ENCODE measurements at regions not wholly inside any gene's neighbourhood (a gene's known extent, or its start where the extent isn't known, plus 50 kb on each side); places are given as distances from the start of the nearest gene placed in this dataset.
A peak's percentile ranks its signal among the peaks of the same experiment; 100 is the strongest.
"Not testable (repeated sequence)": the region's sequence is repeated elsewhere in the genome, so short reads cannot be mapped to it uniquely, and the experiment has no call there.

DNA sequence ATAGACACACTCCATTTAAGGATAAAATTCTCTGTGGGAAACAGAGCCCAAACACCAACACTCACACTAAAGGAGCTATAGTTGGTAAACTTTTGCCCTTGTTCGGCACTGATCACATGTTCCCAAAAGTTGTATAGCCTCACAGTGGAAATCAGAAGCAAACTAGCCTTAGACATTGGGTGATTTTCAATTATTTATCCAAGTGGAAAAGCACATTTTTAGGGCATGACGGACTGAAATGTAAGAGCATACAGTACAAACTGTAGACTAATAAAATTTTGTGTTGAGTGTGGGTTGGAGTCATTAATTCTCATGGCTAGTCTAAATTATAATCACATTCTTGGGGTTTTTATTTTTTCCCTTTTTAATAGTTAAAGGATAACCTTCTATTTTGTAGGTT, 202.4 kb downstream of the MOXD1 start:
- DNase-seq (ENCODE audit: low read depth), result no peak

- DNase-seq (ENCODE audit: low read depth), result no peak
Measured at GRCh38 chr6:132198040-132198439, 203.2 kb downstream of the MOXD1 start.

GRCh38 chr6:132194529-132194928, 206.7 kb downstream of the MOXD1 start:
- DNase-seq (ENCODE audit: low read depth), result no peak

- DNase-seq (ENCODE audit: low read depth), result no peak
Measured at GRCh38 chr6:132192631-132193030, 208.6 kb downstream of the MOXD1 start.

- DNase-seq (ENCODE audit: low read depth), result peak; percentile 59
Measured at GRCh38 chr6:132190815-132191175, 210.5 kb downstream of the MOXD1 start.

GRCh38 chr6:132190097-132190814, 211.0 kb downstream of the MOXD1 start:
- DNase-seq (ENCODE audit: low read depth), result no peak

DNA sequence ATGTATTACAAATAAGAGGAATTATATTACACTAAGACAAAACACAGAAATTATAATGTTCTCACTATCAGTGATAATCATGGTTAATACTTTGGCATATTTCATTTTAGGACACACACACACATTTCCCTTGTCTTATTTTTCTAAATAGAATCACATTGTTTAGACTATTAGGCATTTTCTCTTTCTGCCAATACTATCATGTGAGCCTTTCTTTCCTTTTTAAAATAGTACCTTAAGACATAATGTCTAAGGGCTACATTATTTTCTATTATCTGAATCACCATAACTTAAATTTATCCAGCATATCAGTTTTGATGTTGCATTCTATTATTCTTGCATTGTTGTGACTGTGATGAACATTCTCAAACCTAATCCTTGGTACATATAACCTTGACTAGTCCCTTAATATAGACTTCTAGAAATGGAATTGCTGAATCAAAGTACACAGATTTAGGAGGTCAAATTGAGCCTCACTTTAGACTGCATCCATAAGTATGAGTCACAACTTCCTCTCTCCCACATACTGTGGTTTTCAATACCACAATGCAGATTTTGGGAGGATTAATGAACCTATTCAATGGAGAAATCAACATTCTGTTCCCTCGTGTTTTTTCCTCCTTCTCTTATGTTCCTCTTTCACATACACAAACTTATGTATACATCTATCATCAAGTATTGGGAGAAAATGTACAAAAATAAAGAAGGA, 212.6 kb downstream of the MOXD1 start:
- DNase-seq (ENCODE audit: low read depth), result no peak

GRCh38 chr6:132187816-132188215, 213.5 kb downstream of the MOXD1 start:
- no peak for DNase-seq (ENCODE audit: low read depth)

- DNase-seq (ENCODE audit: low read depth), result not testable (repeated sequence)
Measured at GRCh38 chr6:132184966-132185365, 216.3 kb downstream of the MOXD1 start.

GRCh38 chr6:132179955-132180354, 221.3 kb downstream of the MOXD1 start:
- DNase-seq (ENCODE audit: low read depth), result no peak

GRCh38 chr6:132174919-132175318, 223.7 kb upstream of the CCN2 start:
- DNase-seq (ENCODE audit: low read depth), result no peak

GRCh38 chr6:132168961-132169360, 217.8 kb upstream of the CCN2 start:
- no peak for DNase-seq (ENCODE audit: low read depth)

GRCh38 chr6:132167929-132168892, 217.0 kb upstream of the CCN2 start:
- no peak for DNase-seq (ENCODE audit: low read depth)

GRCh38 chr6:132166526-132167051, 215.4 kb upstream of the CCN2 start:
- DNase-seq (ENCODE audit: low read depth), result no peak

GRCh38 chr6:132165677-132166076, 214.5 kb upstream of the CCN2 start:
- DNase-seq (ENCODE audit: low read depth), result no peak

DNA sequence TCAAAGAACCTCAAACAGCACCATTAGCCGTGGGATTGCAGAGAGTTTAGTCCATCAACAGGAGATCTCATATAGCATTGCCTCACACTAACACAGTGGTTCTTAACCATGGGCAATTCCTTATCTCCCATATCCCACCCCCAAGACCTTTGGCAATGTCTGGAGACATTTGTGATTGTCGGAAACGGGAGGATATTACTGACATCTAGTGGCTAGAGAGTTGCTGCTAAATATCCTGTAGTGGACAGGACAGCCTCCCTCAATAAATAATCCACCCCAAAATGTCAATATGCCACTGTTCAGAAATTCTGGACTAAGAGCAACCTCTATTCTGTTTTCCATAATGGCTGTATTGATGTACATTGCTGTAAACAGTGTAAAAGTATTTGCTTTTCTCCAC, 210.1 kb upstream of the CCN2 start:
- peak; percentile 41 for DNase-seq (ENCODE audit: low read depth)

DNA sequence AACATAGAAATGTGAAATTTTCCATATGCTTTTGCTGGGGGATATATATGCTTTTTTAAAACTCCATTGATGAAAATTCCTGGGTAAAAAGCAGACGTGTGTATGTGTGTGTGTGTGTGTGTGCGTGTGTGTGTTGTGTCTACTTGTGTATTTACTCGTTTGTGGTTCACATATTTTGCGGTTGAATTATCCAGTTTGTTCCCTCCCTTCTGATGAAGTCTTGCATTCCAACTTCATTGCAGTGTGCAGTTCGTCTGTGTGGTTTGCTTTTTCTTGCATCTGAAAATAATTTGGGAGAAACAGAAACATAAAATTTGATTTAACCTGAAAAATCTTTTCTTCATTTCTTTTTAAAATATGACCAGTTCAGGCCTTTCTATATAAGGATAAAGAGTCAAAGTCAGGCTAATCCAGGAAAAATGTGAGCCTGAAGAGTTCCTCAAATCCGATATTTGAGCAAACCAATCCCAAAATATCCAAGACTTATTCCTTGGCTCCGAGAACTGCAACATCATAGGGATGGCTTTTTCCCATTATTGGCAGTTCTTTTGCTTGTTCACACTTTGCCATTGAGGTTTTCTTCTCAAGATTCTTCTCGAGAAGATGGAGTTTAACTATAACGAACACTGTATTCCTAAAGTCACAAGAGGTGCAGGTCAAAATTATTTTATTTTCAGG, 202.2 kb upstream of the CCN2 start:
- DNase-seq (ENCODE audit: low read depth), result peak; percentile 72

DNA sequence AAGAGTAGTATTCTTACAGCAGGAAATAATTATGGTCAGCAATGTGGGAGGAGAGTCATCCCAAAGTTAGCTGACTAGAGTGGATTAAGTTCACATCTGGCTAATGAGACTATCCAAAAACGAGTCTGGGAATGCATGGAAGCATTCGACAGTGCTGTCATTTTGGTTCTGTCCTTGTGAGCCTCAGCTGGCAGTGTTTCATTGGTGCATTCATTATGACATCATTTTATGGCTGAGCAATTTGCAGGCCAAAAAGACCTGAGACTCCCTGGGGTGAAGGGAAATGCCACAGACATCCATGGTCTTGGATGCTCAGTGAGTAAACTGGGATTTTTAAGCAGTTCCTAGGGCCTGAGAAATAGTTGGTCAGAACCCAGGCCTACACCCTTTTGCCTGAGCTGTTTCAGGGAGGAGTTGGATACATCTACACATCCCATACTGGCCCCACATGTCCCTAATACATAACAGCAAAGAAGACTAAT, 196.4 kb upstream of the CCN2 start:
- peak; percentile 53 for DNase-seq (ENCODE audit: low read depth)

DNA sequence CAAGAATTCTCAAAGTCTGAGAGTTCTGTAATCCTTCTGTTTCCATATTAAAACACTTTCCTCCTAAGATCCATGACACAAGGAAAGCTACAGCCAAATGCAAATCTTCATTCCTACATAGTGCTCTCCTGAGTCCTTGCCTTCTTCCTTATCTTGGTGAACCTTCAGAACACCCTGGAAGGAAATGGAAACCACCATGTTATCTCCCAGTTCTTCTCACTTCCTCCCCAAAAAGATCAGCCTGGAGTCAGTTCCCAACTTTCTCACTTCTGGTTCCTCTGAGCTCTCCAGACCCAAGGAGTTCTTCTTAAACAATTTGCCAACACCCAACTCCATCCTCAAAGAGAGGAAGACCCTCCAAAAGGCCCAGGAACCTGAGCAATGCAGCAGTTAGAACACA, 193.3 kb upstream of the CCN2 start:
- DNase-seq (ENCODE audit: low read depth), result no peak

DNA sequence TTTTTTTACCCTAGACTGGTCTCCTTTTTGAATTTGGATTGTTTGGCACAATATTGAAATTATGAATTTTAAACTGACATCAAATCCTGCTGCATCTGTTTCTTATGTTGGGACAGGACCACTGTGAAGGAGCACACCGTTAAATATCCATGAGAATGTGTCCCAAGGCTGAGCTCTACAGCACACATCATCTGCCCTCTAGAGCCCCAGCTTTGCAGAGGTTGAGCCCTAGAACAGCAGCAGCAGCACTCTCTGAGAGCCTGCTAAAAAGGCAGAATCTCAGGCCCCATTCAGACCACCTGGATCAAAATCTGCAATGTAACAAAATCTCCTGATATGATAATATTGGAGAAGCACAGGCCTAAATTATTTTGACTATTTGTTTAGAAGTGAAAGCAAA, 192.1 kb upstream of the CCN2 start:
- no peak for DNase-seq (ENCODE audit: low read depth)

- no peak for DNase-seq (ENCODE audit: low read depth)
Measured at GRCh38 chr6:132142768-132143167, 191.6 kb upstream of the CCN2 start.

DNA sequence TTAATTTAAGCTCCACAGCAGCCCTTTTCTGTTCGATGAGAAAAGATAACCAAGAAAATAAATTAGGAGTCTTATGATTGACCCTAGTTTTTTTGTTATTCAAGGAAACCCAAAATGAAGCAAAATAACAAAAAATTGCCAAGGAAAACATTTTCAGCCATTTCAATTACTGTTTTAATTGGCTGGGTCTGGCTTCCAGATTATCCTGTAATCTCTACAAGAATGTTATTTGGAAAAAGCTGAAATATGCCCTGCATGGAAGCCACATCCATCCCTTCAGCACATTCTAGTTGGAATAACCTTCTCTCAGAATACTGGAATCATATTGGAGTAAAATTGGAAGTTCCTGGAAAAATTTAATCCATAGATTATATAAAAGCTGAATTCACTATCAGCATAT, 191.1 kb upstream of the CCN2 start:
- DNase-seq (ENCODE audit: low read depth), result no peak
